Uterus (tissue), 2 donors: ENCODE measurements at regions not wholly inside any gene's neighbourhood (a gene's known extent, or its start where the extent isn't known, plus 50 kb on each side); places are given as distances from the start of the nearest gene placed in this dataset.

ENCODE experiments used
- POLR2A ChIP-seq, 2 donors: fragments of 450-650 bp; IDR thresholded peaks; one replicate each; pipeline ENCODE4 v1.6.1; 2016; ENCODE audit warnings: antibody characterized with exemption in 2 of 2, mild to moderate bottlenecking in 1 of 2, moderate library complexity in 1 of 2
- TF ChIP-seq, protein P1 (sequence below), 4 experiments: fragments of 200-600 bp in 2 of 4; fragments of 450-650 bp in 2 of 4; sonication (generic) in 2 of 4; IDR thresholded peaks; one replicate each; pipeline ENCODE4 v1.5.1; 2016 to 2019; ENCODE audit warnings: antibody characterized with exemption in 4 of 4, mild to moderate bottlenecking in 2 of 4, moderate library complexity in 1 of 4

DNA sequence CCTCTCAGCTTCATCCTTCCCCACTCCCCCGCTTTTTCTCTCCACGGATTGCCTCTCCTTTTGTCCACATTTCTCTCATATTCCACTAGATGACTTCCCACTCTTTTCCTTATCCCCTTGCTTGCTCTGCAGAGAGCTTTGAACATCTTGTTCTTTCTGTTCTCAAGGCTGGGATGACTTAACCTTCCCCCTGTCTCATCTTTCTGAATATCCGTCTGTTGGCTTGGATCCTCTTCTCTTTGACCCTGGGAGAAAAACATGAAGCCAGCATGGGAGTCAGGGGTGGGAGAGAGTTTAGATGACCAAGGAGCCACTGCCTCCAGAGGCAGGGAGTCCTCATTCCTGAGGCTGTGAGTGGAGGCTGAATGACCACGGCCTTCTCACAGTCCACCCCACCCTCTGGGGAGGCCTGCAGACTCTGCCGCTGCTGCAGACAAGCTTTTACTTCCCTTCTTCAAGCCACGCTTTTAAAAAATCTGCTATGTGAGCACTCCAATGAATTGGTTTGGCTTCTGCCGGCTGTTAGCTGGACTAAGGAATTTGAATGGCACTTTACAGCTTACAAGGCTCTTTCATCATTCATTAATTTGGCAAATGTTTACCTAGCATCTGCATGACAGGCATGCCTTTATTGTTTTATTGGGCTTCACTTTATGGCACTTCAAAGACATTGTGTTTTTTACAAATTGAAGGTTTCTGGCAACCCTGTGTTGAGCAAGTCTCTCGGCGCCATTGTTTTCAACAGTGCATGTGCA lies 111.6 kb upstream of the SLC6A6 start:
- TF ChIP-seq, protein P1, sequence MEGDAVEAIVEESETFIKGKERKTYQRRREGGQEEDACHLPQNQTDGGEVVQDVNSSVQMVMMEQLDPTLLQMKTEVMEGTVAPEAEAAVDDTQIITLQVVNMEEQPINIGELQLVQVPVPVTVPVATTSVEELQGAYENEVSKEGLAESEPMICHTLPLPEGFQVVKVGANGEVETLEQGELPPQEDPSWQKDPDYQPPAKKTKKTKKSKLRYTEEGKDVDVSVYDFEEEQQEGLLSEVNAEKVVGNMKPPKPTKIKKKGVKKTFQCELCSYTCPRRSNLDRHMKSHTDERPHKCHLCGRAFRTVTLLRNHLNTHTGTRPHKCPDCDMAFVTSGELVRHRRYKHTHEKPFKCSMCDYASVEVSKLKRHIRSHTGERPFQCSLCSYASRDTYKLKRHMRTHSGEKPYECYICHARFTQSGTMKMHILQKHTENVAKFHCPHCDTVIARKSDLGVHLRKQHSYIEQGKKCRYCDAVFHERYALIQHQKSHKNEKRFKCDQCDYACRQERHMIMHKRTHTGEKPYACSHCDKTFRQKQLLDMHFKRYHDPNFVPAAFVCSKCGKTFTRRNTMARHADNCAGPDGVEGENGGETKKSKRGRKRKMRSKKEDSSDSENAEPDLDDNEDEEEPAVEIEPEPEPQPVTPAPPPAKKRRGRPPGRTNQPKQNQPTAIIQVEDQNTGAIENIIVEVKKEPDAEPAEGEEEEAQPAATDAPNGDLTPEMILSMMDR (IDR thresholded peaks at IDR 0.05), result no peak
- no peak for TF ChIP-seq POLR2A (IDR thresholded peaks at IDR 0.05)
